HG02870 (cell line): ENCODE measurements at regions not wholly inside any gene's neighbourhood (a gene's known extent, or its start where the extent isn't known, plus 50 kb on each side); places are given as distances from the start of the nearest gene placed in this dataset.
"Not testable (repeated sequence)": the region's sequence is repeated elsewhere in the genome, so short reads cannot be mapped to it uniquely, and the experiment has no call there.

Experiments
- ATAC-seq: cut with Tn5 transposase; IDR thresholded peaks from one replicate; pipeline ENCODE4 v1.9.1; 2021; ENCODE audit warnings: mild to moderate bottlenecking, moderate library complexity; ENCODE audit not compliant: unreplicated experiment

GRCh38 chr16:87135246-87136030, 181.8 kb downstream of the C16orf95 start:
- no peak for ATAC-seq

GRCh38 chr16:87138316-87138715, 178.9 kb downstream of the C16orf95 start:
- ATAC-seq = no peak

GRCh38 chr16:87138738-87139267, 178.4 kb downstream of the C16orf95 start:
- ATAC-seq = no peak

GRCh38 chr16:87140211-87141200, 176.7 kb downstream of the C16orf95 start:
- ATAC-seq = no peak

- no peak for ATAC-seq
These were observed 175.8 kb downstream of the C16orf95 start for GRCh38 chr16:87141402-87141801.

GRCh38 chr16:87143661-87144121, 173.5 kb downstream of the C16orf95 start:
- no peak for ATAC-seq

- ATAC-seq = no peak
These were observed 173.0 kb downstream of the C16orf95 start for GRCh38 chr16:87144232-87144631.

- ATAC-seq = no peak
These were observed 171.7 kb downstream of the C16orf95 start for GRCh38 chr16:87145181-87146176.

GRCh38 chr16:87146676-87147075, 170.5 kb downstream of the C16orf95 start:
- no peak for ATAC-seq

GRCh38 chr16:87149051-87149450, 168.1 kb downstream of the C16orf95 start:
- no peak for ATAC-seq

- ATAC-seq = no peak
These were observed 166.9 kb downstream of the C16orf95 start for GRCh38 chr16:87150262-87150661.

- ATAC-seq = no peak
These were observed 166.4 kb downstream of the C16orf95 start for GRCh38 chr16:87150681-87151280.

GRCh38 chr16:87152221-87152755, 164.9 kb downstream of the C16orf95 start:
- no peak for ATAC-seq

- ATAC-seq = no peak
These were observed 163.9 kb downstream of the C16orf95 start for GRCh38 chr16:87153326-87153725.

- not testable (repeated sequence) for ATAC-seq
These were observed 161.9 kb downstream of the C16orf95 start for GRCh38 chr16:87155315-87155714.

GRCh38 chr16:87156195-87156594, 161.0 kb downstream of the C16orf95 start:
- ATAC-seq = no peak

- no peak for ATAC-seq
These were observed 157.0 kb downstream of the C16orf95 start for GRCh38 chr16:87160234-87160636.

- no peak for ATAC-seq
These were observed 156.4 kb downstream of the C16orf95 start for GRCh38 chr16:87160701-87161337.

GRCh38 chr16:87161410-87161809, 155.8 kb downstream of the C16orf95 start:
- not testable (repeated sequence) for ATAC-seq
